HK-2 (cell line): ENCODE measurements at regions not wholly inside any gene's neighbourhood (a gene's known extent, or its start where the extent isn't known, plus 50 kb on each side); places are given as distances from the start of the nearest gene placed in this dataset.
"Not testable (repeated sequence)": the region's sequence is repeated elsewhere in the genome, so short reads cannot be mapped to it uniquely, and the experiment has no call there.

Source experiments
- DNase-seq: peaks from one replicate; pipeline ENCODE4 v3.0.0-alpha.2; 2018; ENCODE audit not compliant: unreplicated experiment

GRCh38 chr1:219726480-219727272, 113.8 kb upstream of the ZC3H11B start:
- no peak for DNase-seq

GRCh38 chr1:219724440-219724839, 111.5 kb upstream of the ZC3H11B start:
- no peak for DNase-seq

GRCh38 chr1:219717536-219717935, 104.6 kb upstream of the ZC3H11B start:
- no peak for DNase-seq

- no peak for DNase-seq
Observed at GRCh38 chr1:219716611-219717114, 103.8 kb upstream of the ZC3H11B start.

GRCh38 chr1:219713981-219714381, 101.1 kb upstream of the ZC3H11B start:
- DNase-seq = no peak

DNA sequence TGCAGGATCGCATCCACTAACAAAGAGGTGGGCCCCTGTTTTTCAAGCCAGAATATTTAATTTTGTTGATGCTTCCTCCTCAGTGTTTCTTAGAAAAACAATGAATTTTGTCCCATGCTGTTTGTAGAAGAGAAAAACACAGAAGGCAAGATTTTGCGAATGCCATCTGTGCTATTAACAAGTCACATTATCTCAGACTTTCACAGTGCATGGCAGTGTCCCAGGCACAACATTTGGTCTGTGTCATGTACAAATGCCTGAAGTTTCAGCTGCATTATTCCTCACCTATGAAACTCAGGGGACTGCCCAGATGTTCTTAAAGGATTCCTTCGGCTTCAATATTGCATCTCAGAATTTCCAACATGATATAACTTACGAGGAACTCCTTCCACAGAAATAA, 99.6 kb upstream of the ZC3H11B start:
- no peak for DNase-seq

- no peak for DNase-seq
Observed at GRCh38 chr1:219710529-219711194, 97.8 kb upstream of the ZC3H11B start.

GRCh38 chr1:219708919-219709543, 96.1 kb upstream of the ZC3H11B start:
- no peak for DNase-seq

DNA sequence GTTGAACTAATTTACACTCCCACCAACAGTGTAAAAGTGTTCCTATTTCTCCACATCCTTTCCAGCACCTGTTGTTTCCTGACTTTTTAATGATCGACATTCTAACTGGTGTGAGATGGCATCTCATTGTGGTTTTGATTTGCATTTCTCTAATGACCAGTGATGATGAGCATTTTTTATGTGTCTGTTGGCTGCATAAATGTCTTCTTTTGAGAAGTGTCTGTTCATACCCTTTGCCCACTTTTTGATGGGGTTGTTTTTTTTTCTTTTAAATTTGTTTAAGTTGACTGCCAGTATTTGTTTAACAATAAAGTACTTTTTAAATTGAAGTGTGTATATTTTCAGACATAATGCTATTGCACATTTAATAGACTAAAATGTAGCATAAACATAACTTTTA, 95.0 kb upstream of the ZC3H11B start:
- not testable (repeated sequence) for DNase-seq

DNA sequence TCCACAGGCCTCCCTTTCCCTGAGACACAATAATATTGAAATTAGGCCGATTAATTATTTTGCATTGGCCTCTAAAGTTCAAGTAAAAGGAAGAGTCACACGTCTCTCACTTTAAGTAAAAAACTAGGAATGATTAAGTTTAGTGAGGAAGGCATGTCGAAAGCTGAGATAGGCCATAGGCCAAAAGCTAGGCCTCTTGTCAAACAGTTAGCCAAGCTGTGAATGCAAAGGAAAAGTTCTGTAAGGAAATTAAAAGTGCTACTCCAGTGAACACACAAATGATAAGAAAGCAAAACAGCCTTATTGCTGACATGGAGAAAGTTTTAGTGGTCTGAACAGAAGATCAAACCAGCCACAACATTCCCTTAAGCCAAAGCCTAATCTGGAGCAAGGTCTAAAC, 91.4 kb upstream of the ZC3H11B start:
- DNase-seq = not testable (repeated sequence)

DNA sequence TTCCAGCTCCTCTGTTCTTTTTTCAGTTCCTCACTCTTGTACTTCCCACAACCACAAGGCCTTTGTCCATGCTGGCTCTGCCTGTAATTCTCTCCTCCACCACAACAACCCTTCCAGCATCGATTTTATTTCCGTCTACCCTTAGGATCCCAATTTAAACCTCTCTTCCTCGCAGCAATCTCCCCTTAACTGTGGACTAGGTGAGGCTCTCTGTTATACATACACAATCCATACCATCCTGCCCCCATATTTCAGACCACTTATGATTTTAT, 90.4 kb upstream of the ZC3H11B start:
- no peak for DNase-seq

GRCh38 chr1:219701476-219701875, 88.6 kb upstream of the ZC3H11B start:
- DNase-seq = no peak

DNA sequence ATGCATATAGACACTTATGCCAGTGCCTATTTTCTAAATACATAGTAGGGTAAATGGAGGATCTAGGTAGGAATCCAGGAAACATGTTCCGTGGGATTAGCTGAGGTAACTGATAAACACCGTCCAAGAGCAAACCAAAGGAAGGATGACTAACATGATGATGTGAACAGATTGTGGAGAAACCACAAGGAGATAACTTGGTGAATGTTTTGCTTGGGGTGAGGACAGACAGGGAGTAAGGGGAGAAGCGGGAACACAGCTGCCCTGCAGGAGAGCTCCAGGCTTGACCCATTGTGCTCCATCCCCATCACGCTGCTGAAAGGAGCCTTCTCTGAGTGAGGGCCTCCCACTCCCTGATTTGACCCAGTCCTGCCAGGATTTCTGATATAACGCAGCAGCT, 87.0 kb upstream of the ZC3H11B start:
- DNase-seq = peak; percentile 24

DNA sequence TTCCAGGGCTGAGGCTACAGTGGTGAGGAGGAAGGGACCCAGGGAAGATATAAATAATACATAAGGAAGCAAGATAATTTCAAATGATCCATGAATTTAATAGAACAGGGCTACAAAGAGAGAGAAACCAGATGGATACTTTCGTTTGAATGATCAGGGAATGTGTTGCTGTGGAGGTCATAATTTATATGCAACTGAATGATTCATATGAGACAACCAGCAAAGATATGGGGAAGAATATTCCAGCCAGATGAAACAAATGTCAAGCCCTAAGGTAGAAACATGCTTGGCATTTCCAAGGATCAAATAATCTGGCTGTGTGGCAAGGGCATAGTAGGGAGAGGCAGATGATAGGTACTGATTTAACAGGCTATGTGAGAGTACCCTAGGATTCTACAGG, 84.8 kb upstream of the ZC3H11B start:
- DNase-seq = no peak

- DNase-seq = no peak
Observed at GRCh38 chr1:219692981-219693380, 80.1 kb upstream of the ZC3H11B start.

DNA sequence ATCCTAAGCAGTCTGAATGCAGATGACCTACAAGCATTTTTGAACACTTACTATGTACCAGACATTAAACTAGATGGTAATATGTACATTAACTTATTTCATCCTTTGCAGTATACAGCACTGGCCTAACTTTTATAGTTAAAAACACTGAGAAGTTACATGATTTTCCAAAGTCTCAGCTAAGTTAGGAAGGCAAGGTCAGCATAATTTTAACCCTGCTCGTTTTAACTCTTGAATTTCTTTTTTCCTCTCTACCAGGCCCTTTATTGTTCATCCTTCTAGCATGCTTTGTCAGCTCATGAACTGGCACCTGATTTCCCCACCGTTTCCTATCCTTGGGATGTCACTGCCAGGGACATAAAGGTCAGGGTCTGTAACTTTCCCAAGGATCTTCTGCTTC, 76.9 kb upstream of the ZC3H11B start:
- no peak for DNase-seq

DNA sequence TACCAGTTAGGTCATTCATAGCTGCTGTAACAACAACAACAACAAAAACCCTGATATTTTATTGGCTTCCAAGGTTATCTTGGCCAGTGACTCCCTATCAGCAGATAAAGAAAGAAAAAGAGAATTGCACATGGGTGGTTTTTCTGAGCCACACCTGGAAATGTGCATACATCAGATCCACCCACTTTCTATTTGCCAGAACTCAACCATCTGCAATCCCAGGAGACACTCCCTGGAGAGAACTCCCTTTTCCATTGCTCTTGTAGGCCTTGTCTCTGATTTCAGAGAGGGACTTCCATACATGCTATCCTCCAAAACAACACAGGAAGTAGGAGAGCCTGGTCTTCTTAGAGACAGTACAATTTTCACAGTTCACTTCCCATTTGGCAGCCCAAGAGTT, 74.9 kb upstream of the ZC3H11B start:
- no peak for DNase-seq

DNA sequence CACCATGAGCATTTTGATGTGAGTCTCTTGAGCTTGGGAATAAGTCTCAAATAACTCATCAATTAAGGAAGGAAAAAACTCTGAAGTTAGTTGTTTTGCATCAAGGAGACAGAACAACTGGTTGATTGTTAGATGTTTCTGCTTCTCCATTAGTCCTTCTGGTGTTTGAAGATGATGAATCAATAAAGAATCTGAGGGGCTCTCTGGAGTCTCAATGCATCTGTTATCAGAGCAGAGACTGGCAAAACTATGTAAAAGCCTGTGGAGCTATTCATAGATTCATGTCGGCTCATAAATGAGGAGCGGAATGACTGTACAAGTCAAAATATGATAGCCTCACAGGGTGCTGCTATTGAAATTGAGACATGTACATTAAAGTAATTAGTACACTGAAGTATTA, 73.3 kb upstream of the ZC3H11B start:
- no peak for DNase-seq

DNA sequence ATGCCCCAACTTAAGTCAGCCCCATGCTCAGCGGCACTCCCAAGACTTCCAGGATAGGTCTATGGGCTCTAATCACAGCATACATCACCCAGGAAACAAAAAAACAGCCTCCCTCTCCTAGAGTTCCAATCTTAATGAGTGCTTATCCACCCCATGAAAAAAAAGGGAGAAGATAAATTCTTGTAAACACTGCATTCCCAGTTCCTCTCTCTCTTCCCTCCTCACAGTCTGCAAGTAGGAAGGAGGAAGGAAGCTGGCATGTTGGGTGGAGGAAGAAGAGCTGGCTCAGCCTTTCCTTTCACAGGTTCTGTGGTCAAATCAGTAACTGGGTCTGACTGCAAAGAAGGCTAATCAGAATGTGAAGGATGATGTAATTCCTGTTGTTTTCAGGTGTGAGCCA, 69.9 kb upstream of the ZC3H11B start:
- no peak for DNase-seq

DNA sequence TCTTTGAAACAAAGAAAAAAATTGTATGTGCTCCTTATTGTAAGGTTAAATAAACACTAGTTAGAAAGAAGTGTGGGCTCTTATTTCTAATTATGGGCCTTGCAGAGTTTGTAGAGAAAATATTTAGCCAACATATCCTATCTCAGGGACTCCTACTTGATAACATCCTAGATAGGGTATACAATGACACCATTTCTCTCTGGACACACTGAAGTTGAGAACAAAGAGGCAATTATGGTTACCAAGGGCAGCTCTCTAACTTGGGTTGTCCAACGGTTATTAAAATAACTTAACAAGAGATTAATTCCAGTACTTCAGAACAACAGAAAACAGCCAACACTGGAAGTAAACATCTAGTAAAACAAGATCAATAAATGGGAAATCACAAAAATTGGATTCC, 69.0 kb upstream of the ZC3H11B start:
- no peak for DNase-seq

- no peak for DNase-seq
Observed at GRCh38 chr1:219676012-219676765, 63.3 kb upstream of the ZC3H11B start.

DNA sequence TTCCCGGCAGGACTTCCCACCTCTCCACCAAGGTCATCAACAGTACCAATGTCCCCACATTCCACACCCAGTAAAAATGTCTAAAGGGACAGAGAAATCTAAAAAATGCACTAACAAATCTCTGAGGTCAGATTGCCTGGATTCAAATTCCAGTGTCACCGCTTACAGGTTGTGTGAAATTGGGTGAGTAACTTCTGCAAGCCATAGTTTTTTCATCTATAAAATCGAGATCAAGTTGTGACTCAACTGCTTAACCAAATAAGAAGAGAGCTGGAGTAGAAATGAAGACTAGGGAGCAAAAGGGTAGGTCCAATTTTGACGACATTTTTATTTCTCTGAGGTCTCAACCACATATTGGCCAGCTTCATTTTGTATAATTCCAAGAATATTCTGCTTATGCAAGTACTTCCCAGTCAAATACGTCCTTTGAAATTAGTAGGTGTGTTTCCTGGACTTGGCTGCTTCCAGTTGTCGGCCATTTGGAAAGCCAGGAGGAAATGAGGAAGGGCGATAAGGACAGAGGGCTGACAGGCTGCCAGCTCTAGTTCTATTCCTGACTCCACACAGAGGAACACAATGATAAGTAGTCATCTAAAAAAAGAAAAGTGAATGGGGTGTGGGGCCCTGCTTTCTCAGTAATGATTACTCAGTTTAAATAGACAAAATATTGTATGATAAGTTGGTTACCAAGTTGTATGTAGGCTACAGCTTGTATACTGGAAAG, 57.7 kb upstream of the ZC3H11B start:
- no peak for DNase-seq
